Neural cell (in vitro differentiated cells): ENCODE measurements at regions not wholly inside any gene's neighbourhood (a gene's known extent, or its start where the extent isn't known, plus 50 kb on each side); places are given as distances from the start of the nearest gene placed in this dataset.

ENCODE experiments used
- H2AFZ ChIP-seq: fragments of 200-600, 300-800 bp; sonication (generic), shearing (Covaris generic); 2 replicates; pipeline ENCODE4 v1.6.0; 2014; ENCODE audit warnings: low read depth, mild to moderate bottlenecking, antibody characterized with exemption, low read length, moderate library complexity
- H3F3A ChIP-seq: fragments of 200-600 bp; shearing (Covaris generic); 2 replicates; pipeline ENCODE4 v1.6.1; 2016; ENCODE audit warnings: mild to moderate bottlenecking, moderate library complexity, mixed read lengths, antibody characterized with exemption, low read length; ENCODE audit not compliant: insufficient read depth, poor library complexity, severe bottlenecking
- H3K27ac ChIP-seq: fragments of 200-600, 300-800 bp; sonication (generic), shearing (Covaris generic); 2 replicates; pipeline ENCODE4 v1.5.1; 2014; ENCODE audit warnings: mild to moderate bottlenecking, low read length, moderate library complexity
- H3K27me3 ChIP-seq: fragments of 300-800, 200-600 bp; sonication (generic), shearing (Covaris generic); 2 replicates; pipeline ENCODE4 v1.6.0; 2014; ENCODE audit warnings: mild to moderate bottlenecking, low read depth, low read length, moderate library complexity; ENCODE audit not compliant: insufficient read depth
- H3K36me3 ChIP-seq: fragments of 300-800, 200-600 bp; sonication (generic), shearing (Covaris generic); 2 replicates; pipeline ENCODE4 v1.5.1; 2014; ENCODE audit warnings: mild to moderate bottlenecking, antibody characterized with exemption, low read length, moderate library complexity; ENCODE audit not compliant: insufficient read depth
- H3K4me2 ChIP-seq: fragments of 300-800, 200-600 bp; sonication (generic), shearing (Covaris generic); 2 replicates; pipeline ENCODE4 v1.6.0; 2014; ENCODE audit warnings: mild to moderate bottlenecking, low read length
- H3K4me3 ChIP-seq: fragments of 300-800, 200-600 bp; sonication (generic), shearing (Covaris generic); 2 replicates; pipeline ENCODE4 v1.5.1; 2014; ENCODE audit warnings: mild to moderate bottlenecking, low read length, moderate library complexity
- H3K79me2 ChIP-seq: fragments of 200-600 bp; shearing (Covaris generic); replicated peaks from 2 replicates; pipeline ENCODE4 v1.6.0; 2014; ENCODE audit warnings: mild to moderate bottlenecking, low read length, moderate library complexity; ENCODE audit not compliant: insufficient read depth
- H3K9ac ChIP-seq: fragments of 300-800, 200-600 bp; sonication (generic), shearing (Covaris generic); 2 replicates; pipeline ENCODE4 v1.6.1; 2016; ENCODE audit warnings: mild to moderate bottlenecking, low read length, mixed read lengths
- H3K9me2 ChIP-seq: fragments of 200-600 bp; shearing (Covaris generic); 2 replicates; pipeline ENCODE4 v1.6.1; 2016; ENCODE audit warnings: mild to moderate bottlenecking, low read length, mixed read lengths; ENCODE audit not compliant: insufficient read depth
- H3K9me3 ChIP-seq: fragments of 200-600, 300-800 bp; sonication (generic), shearing (Covaris generic); 2 replicates; pipeline ENCODE4 v1.6.1; 2016; ENCODE audit warnings: mild to moderate bottlenecking, mixed run types, low read length, moderate library complexity, mixed read lengths
- H4K20me1 ChIP-seq: fragments of 200-600 bp; shearing (Covaris generic); 2 replicates; pipeline ENCODE4 v1.6.1; 2016; ENCODE audit warnings: mild to moderate bottlenecking, mixed run types; ENCODE audit not compliant: insufficient read depth
- EP300 ChIP-seq: fragments of 450-650 bp; conservative IDR thresholded peaks from 2 replicates; pipeline ENCODE4 v1.6.1; 2014; ENCODE audit warnings: antibody characterized with exemption, mild to moderate bottlenecking, moderate library complexity; ENCODE audit not compliant: poor library complexity, severe bottlenecking
- EZH2 ChIP-seq: fragments of 200-600, 300-800 bp; shearing (Covaris generic), sonication (generic); IDR thresholded peaks from 2 replicates; pipeline ENCODE4 v1.6.1; 2014; ENCODE audit warnings: antibody characterized with exemption, low read length, borderline replicate concordance, mild to moderate bottlenecking; ENCODE audit not compliant: insufficient read depth, poor library complexity, severe bottlenecking
- MXI1 ChIP-seq: fragments of 450-650 bp; conservative IDR thresholded peaks from 2 replicates; pipeline ENCODE4 v1.6.1; 2014; ENCODE audit warnings: antibody characterized with exemption, mild to moderate bottlenecking; ENCODE audit not compliant: poor library complexity, severe bottlenecking
- POLR2AphosphoS5 ChIP-seq: IDR thresholded peaks from 2 replicates; pipeline ENCODE4 v1.6.1; 2012
- RAD21 ChIP-seq: fragments of 450-650 bp; conservative IDR thresholded peaks from 2 replicates; pipeline ENCODE4 v1.6.1; 2014; ENCODE audit warnings: antibody characterized with exemption, mild to moderate bottlenecking, moderate library complexity
- SMC3 ChIP-seq: fragments of 450-650 bp; conservative IDR thresholded peaks from 2 replicates; pipeline ENCODE4 v1.6.1; 2014; ENCODE audit warnings: antibody characterized with exemption, mild to moderate bottlenecking, moderate library complexity; ENCODE audit not compliant: poor library complexity
- TAF1 ChIP-seq: IDR thresholded peaks from 2 replicates; pipeline ENCODE4 v1.6.1; 2012; ENCODE audit warnings: low read depth
- TF ChIP-seq, protein P1 (sequence below): fragments of 450-650 bp; IDR thresholded peaks from 2 replicates; pipeline ENCODE4 v1.5.1; 2014; ENCODE audit warnings: antibody characterized with exemption, mild to moderate bottlenecking, moderate library complexity; ENCODE audit not compliant: poor library complexity, severe bottlenecking
- TF ChIP-seq, protein P2 (sequence below): IDR thresholded peaks from 2 replicates; pipeline ENCODE4 v1.6.1; 2012; ENCODE audit warnings: borderline replicate concordance

DNA sequence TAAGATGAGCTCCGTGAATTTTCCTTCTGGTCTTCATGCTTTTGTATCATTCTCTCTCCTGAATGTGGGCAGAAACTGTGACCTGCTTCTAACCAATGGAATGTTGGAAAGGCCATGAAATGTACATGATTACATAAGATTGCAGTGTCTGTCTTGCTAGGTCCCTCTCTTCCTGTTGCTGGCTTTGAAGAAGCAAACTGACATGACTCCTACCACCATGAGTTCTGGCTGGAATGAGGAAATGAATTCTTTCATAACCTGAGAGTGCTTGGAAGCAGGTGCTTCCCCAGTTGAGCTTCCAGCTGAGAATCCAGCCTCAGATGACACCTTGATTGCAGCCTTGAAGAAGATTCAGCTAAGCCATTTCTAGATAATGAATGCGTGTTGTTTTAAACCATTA, 275.0 kb upstream of the MIR17HG start:
- no peaks in the 10 kb centered on the region for H3K36me3 ChIP-seq
- no peak overlapping the region for H3K4me3 ChIP-seq
- no peaks in the 10 kb centered on the region for H3K9me3 ChIP-seq
- H4K20me1 ChIP-seq = no peaks in the 10 kb centered on the region
- no peaks in the 10 kb centered on the region for H3F3A ChIP-seq
- no peak overlapping the region for H3K27ac ChIP-seq
- H3K9ac ChIP-seq = no peak overlapping the region
- no peak for TF ChIP-seq MXI1
- TF ChIP-seq TAF1 = no peak
- no peak for TF ChIP-seq SMC3
- TF ChIP-seq, protein P1, sequence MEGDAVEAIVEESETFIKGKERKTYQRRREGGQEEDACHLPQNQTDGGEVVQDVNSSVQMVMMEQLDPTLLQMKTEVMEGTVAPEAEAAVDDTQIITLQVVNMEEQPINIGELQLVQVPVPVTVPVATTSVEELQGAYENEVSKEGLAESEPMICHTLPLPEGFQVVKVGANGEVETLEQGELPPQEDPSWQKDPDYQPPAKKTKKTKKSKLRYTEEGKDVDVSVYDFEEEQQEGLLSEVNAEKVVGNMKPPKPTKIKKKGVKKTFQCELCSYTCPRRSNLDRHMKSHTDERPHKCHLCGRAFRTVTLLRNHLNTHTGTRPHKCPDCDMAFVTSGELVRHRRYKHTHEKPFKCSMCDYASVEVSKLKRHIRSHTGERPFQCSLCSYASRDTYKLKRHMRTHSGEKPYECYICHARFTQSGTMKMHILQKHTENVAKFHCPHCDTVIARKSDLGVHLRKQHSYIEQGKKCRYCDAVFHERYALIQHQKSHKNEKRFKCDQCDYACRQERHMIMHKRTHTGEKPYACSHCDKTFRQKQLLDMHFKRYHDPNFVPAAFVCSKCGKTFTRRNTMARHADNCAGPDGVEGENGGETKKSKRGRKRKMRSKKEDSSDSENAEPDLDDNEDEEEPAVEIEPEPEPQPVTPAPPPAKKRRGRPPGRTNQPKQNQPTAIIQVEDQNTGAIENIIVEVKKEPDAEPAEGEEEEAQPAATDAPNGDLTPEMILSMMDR = no peak
- no peak for TF ChIP-seq POLR2AphosphoS5
- TF ChIP-seq, protein P2, sequence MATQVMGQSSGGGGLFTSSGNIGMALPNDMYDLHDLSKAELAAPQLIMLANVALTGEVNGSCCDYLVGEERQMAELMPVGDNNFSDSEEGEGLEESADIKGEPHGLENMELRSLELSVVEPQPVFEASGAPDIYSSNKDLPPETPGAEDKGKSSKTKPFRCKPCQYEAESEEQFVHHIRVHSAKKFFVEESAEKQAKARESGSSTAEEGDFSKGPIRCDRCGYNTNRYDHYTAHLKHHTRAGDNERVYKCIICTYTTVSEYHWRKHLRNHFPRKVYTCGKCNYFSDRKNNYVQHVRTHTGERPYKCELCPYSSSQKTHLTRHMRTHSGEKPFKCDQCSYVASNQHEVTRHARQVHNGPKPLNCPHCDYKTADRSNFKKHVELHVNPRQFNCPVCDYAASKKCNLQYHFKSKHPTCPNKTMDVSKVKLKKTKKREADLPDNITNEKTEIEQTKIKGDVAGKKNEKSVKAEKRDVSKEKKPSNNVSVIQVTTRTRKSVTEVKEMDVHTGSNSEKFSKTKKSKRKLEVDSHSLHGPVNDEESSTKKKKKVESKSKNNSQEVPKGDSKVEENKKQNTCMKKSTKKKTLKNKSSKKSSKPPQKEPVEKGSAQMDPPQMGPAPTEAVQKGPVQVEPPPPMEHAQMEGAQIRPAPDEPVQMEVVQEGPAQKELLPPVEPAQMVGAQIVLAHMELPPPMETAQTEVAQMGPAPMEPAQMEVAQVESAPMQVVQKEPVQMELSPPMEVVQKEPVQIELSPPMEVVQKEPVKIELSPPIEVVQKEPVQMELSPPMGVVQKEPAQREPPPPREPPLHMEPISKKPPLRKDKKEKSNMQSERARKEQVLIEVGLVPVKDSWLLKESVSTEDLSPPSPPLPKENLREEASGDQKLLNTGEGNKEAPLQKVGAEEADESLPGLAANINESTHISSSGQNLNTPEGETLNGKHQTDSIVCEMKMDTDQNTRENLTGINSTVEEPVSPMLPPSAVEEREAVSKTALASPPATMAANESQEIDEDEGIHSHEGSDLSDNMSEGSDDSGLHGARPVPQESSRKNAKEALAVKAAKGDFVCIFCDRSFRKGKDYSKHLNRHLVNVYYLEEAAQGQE = no peak
- TF ChIP-seq EP300 = no peak
- TF ChIP-seq RAD21 = no peak
- no peak for TF ChIP-seq EZH2
- H3K79me2 ChIP-seq = no peaks in the 10 kb centered on the region
- no peak overlapping the region for H3K4me2 ChIP-seq
- H3K27me3 ChIP-seq = no peaks in the 10 kb centered on the region
- H3K9me2 ChIP-seq = no peaks in the 10 kb centered on the region
- no peak overlapping the region for H2AFZ ChIP-seq

DNA sequence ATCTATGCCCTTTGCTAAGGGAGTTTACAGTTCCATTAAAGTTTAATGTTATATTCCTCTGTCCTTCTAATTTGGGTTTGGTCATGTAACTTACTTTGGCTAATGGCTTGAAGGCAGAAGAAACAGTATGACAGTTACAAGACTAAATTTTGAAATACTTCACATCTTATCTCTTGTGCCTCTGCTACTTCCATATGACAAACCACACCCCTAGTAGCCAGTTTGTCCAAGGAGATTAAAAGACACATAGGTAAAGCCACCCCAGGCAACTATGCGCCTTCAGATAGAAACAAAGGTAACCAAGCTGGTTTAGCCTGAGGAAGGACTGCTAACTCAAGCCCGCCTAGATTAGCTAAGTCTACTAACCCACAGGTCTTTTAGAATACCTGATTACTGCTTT, 273.4 kb upstream of the MIR17HG start:
- no peaks in the 10 kb centered on the region for H4K20me1 ChIP-seq
- H3K36me3 ChIP-seq = no peaks in the 10 kb centered on the region
- TF ChIP-seq SMC3 = no peak
- TF ChIP-seq, protein P1 = no peak
- H2AFZ ChIP-seq = no peak overlapping the region
- H3K27me3 ChIP-seq = no peaks in the 10 kb centered on the region
- no peak overlapping the region for H3K27ac ChIP-seq
- no peak overlapping the region for H3K4me2 ChIP-seq
- no peaks in the 10 kb centered on the region for H3K79me2 ChIP-seq
- no peaks in the 10 kb centered on the region for H3F3A ChIP-seq
- no peaks in the 10 kb centered on the region for H3K9me3 ChIP-seq
- no peaks in the 10 kb centered on the region for H3K9me2 ChIP-seq
- H3K9ac ChIP-seq = no peak overlapping the region
- no peak overlapping the region for H3K4me3 ChIP-seq
